ENCODE measurements at regions not wholly inside any gene's neighbourhood (a gene's known extent, or its start where the extent isn't known, plus 50 kb on each side); places are given as distances from the start of the nearest gene placed in this dataset.

- TF ChIP-seq, protein P1, sequence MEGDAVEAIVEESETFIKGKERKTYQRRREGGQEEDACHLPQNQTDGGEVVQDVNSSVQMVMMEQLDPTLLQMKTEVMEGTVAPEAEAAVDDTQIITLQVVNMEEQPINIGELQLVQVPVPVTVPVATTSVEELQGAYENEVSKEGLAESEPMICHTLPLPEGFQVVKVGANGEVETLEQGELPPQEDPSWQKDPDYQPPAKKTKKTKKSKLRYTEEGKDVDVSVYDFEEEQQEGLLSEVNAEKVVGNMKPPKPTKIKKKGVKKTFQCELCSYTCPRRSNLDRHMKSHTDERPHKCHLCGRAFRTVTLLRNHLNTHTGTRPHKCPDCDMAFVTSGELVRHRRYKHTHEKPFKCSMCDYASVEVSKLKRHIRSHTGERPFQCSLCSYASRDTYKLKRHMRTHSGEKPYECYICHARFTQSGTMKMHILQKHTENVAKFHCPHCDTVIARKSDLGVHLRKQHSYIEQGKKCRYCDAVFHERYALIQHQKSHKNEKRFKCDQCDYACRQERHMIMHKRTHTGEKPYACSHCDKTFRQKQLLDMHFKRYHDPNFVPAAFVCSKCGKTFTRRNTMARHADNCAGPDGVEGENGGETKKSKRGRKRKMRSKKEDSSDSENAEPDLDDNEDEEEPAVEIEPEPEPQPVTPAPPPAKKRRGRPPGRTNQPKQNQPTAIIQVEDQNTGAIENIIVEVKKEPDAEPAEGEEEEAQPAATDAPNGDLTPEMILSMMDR (IDR thresholded peaks at IDR 0.05 in 8 of 11, conservative IDR thresholded peaks at IDR 0.05 in 3 of 11), result no peak
- TF ChIP-seq POLR2AphosphoS5 (IDR thresholded peaks at IDR 0.05) (no peak), POLR2A (IDR thresholded peaks at IDR 0.05) (no peak)
Observed at GRCh38 chr7:49376817-49377375, 396.5 kb upstream of the VWC2 start.

Data from spleen (tissue), 7 donors.